Liver (tissue), 8 donors: ENCODE measurements at regions not wholly inside any gene's neighbourhood (a gene's known extent, or its start where the extent isn't known, plus 50 kb on each side); places are given as distances from the start of the nearest gene placed in this dataset.

Source experiments
- DNase-seq: peaks from one replicate; pipeline ENCODE4 v3.0.0-alpha.2; 2017; ENCODE audit warnings: low spot score
- H3K27ac ChIP-seq, 2 donors: one replicate each; pipeline ENCODE4 v1.7.0; 2013; ENCODE audit warnings: inconsistent platforms in 2 of 2, low read length in 2 of 2, control low read depth in 1 of 2, low read depth in 1 of 2, mild to moderate bottlenecking in 1 of 2
- H3K27me3 ChIP-seq, 4 donors: one replicate each; pipeline versions ENCODE4 v1.6.1 to v1.7.0; 2013; ENCODE audit warnings: low read length in 3 of 4, inconsistent platforms in 1 of 4, mild to moderate bottlenecking in 1 of 4, moderate library complexity in 1 of 4; ENCODE audit not compliant: control insufficient read depth in 4 of 4, insufficient read depth in 4 of 4
- H3K36me3 ChIP-seq, 4 donors: one replicate each; pipeline versions ENCODE4 v1.6.1 to v1.7.0; 2013; ENCODE audit warnings: low read length in 3 of 4, mild to moderate bottlenecking in 3 of 4, low read depth in 1 of 4, moderate library complexity in 1 of 4; ENCODE audit not compliant: control insufficient read depth in 4 of 4, insufficient read depth in 3 of 4
- H3K4me1 ChIP-seq, 4 donors: one replicate each; pipeline versions ENCODE4 v1.6.1 to v1.7.0; 2013; ENCODE audit warnings: low read length in 3 of 4, mild to moderate bottlenecking in 3 of 4, moderate library complexity in 1 of 4; ENCODE audit not compliant: control insufficient read depth in 4 of 4, insufficient read depth in 4 of 4
- H3K4me3 ChIP-seq, 3 donors: one replicate each; pipeline versions ENCODE4 v1.6.1 to v1.7.0; 2013; ENCODE audit warnings: low read length in 3 of 3, control low read depth in 1 of 3, low read depth in 1 of 3, mild to moderate bottlenecking in 1 of 3
- H3K9ac ChIP-seq, 2 donors: one replicate each; pipeline ENCODE4 v1.7.0; 2013; ENCODE audit warnings: low read length in 2 of 2, mild to moderate bottlenecking in 2 of 2, moderate library complexity in 2 of 2, control low read depth in 1 of 2, low read depth in 1 of 2
- H3K9me3 ChIP-seq, 4 donors: one replicate each; pipeline versions ENCODE4 v1.6.1 to v1.7.0; 2013; ENCODE audit warnings: low read length in 3 of 4; ENCODE audit not compliant: control insufficient read depth in 4 of 4
- CTCF ChIP-seq: fragments of 150-350 bp; IDR thresholded peaks from 2 replicates; pipeline ENCODE4 v1.5.1; 2017; ENCODE audit warnings: improper control_type of control experiment, low read depth, low read length; ENCODE audit not compliant: missing input control
- EGR1 ChIP-seq, 2 donors: IDR thresholded peaks; 2 replicates each; pipeline ENCODE4 v1.6.1; 2016 to 2018; ENCODE audit warnings: antibody characterized with exemption in 2 of 2, low read depth in 2 of 2
- FOXA1 ChIP-seq: IDR thresholded peaks from 2 replicates; pipeline ENCODE4 v1.6.1; 2016; ENCODE audit warnings: antibody characterized with exemption
- HNF4G ChIP-seq: IDR thresholded peaks from 2 replicates; pipeline ENCODE4 v1.6.1; 2016; ENCODE audit warnings: antibody characterized with exemption
- JUND ChIP-seq, 2 donors: IDR thresholded peaks; 2 replicates each; pipeline ENCODE4 v1.6.1; 2016; ENCODE audit warnings: antibody characterized with exemption in 2 of 2
- NR2F2 ChIP-seq: IDR thresholded peaks from 2 replicates; pipeline ENCODE4 v1.6.1; 2016; ENCODE audit warnings: antibody characterized with exemption
- RAD21 ChIP-seq, 2 donors: IDR thresholded peaks; 2 replicates each; pipeline ENCODE4 v1.6.1; 2016; ENCODE audit warnings: antibody characterized with exemption in 2 of 2, mild to moderate bottlenecking in 2 of 2
- RXRA ChIP-seq, 2 donors: IDR thresholded peaks; 2 replicates each; pipeline ENCODE4 v1.6.1; 2017 to 2018; ENCODE audit warnings: antibody characterized with exemption in 2 of 2, mild to moderate bottlenecking in 1 of 2
- SP1 ChIP-seq: IDR thresholded peaks from 2 replicates; pipeline ENCODE4 v1.6.1; 2018; ENCODE audit warnings: antibody characterized with exemption, mild to moderate bottlenecking
- YY1 ChIP-seq: IDR thresholded peaks from 2 replicates; pipeline ENCODE4 v1.6.1; 2016; ENCODE audit warnings: antibody characterized with exemption, mild to moderate bottlenecking
- WGBS: extraction: QIAGEN DNeasy Blood & Tissue Kit; methylation state at CpG from one replicate; pipeline ENCODE4 v1.1.7; 2013; 5-methylcytosine and 5-hydroxymethylcytosine counted together
- TF ChIP-seq, protein P1 (sequence below): IDR thresholded peaks from 2 replicates; pipeline ENCODE4 v1.6.1; 2016; ENCODE audit warnings: antibody characterized with exemption
- TF ChIP-seq, protein P2 (sequence below): IDR thresholded peaks from 2 replicates; pipeline ENCODE4 v1.6.1; 2016; ENCODE audit warnings: antibody characterized with exemption, mild to moderate bottlenecking
- donor health status: healthy.
- donor health status: healthy.
- donor health status: healthy.
- donor health status: healthy.
- donor health status: healthy.

GRCh38 chr3:147838652-147839051 is 429.5 kb downstream of the ZIC1 start:
- 80% methylated on average over 2 of the region's 2 CpGs for WGBS
- no peak overlapping the region for H3K27ac ChIP-seq
- no peaks in the 10 kb centered on the region for H3K9me3 ChIP-seq
- no peaks in the 10 kb centered on the region for H3K36me3 ChIP-seq
- no peak overlapping the region for H3K4me3 ChIP-seq
- no peak overlapping the region for H3K9ac ChIP-seq
- H3K27me3 ChIP-seq = no peaks in the 10 kb centered on the region
- no peaks in the 10 kb centered on the region for H3K4me1 ChIP-seq
- no peak for DNase-seq
- TF ChIP-seq RAD21 (IDR thresholded peaks at IDR 0.05) = peak in 1 of 2 donors; percentile 38
- TF ChIP-seq EGR1 (IDR thresholded peaks at IDR 0.05; ENCODE audit: low read depth in 2 of 2) = no peak

GRCh38 chr3:147843331-147843730 is 434.2 kb downstream of the ZIC1 start:
- TF ChIP-seq NR2F2 (no peak), FOXA1 (no peak), YY1 (no peak), EGR1 (IDR thresholded peaks at IDR 0.05; ENCODE audit: low read depth in 2 of 2) (no peak), SP1 (no peak), HNF4G (no peak)
- TF ChIP-seq, protein P1, sequence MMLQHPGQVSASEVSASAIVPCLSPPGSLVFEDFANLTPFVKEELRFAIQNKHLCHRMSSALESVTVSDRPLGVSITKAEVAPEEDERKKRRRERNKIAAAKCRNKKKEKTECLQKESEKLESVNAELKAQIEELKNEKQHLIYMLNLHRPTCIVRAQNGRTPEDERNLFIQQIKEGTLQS = no peak
- TF ChIP-seq, protein P2, sequence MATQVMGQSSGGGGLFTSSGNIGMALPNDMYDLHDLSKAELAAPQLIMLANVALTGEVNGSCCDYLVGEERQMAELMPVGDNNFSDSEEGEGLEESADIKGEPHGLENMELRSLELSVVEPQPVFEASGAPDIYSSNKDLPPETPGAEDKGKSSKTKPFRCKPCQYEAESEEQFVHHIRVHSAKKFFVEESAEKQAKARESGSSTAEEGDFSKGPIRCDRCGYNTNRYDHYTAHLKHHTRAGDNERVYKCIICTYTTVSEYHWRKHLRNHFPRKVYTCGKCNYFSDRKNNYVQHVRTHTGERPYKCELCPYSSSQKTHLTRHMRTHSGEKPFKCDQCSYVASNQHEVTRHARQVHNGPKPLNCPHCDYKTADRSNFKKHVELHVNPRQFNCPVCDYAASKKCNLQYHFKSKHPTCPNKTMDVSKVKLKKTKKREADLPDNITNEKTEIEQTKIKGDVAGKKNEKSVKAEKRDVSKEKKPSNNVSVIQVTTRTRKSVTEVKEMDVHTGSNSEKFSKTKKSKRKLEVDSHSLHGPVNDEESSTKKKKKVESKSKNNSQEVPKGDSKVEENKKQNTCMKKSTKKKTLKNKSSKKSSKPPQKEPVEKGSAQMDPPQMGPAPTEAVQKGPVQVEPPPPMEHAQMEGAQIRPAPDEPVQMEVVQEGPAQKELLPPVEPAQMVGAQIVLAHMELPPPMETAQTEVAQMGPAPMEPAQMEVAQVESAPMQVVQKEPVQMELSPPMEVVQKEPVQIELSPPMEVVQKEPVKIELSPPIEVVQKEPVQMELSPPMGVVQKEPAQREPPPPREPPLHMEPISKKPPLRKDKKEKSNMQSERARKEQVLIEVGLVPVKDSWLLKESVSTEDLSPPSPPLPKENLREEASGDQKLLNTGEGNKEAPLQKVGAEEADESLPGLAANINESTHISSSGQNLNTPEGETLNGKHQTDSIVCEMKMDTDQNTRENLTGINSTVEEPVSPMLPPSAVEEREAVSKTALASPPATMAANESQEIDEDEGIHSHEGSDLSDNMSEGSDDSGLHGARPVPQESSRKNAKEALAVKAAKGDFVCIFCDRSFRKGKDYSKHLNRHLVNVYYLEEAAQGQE = no peak

GRCh38 chr3:147846293-147846692 is 437.1 kb downstream of the ZIC1 start:
- H3K9ac ChIP-seq = no peak overlapping the region
- H3K27me3 ChIP-seq = no peaks in the 10 kb centered on the region
- H3K9me3 ChIP-seq = no peaks in the 10 kb centered on the region
- H3K27ac ChIP-seq = no peak overlapping the region
- no peak overlapping the region for H3K4me3 ChIP-seq
- no peaks in the 10 kb centered on the region for H3K36me3 ChIP-seq
- DNase-seq = no peak
- no peaks in the 10 kb centered on the region for H3K4me1 ChIP-seq
- no peak for TF ChIP-seq EGR1 (IDR thresholded peaks at IDR 0.05; ENCODE audit: low read depth in 2 of 2)
- TF ChIP-seq SP1 = no peak
- no peak for TF ChIP-seq HNF4G
- TF ChIP-seq RXRA (IDR thresholded peaks at IDR 0.05) = no peak
- no peak for TF ChIP-seq YY1
- no peak for TF ChIP-seq RAD21 (IDR thresholded peaks at IDR 0.05)
- no peak for TF ChIP-seq CTCF
- no peak for TF ChIP-seq JUND (IDR thresholded peaks at IDR 0.05)
- 91% methylated on average over 4 of the region's 4 CpGs for WGBS

More at GRCh38 chr3:147843331-147843730, 434.2 kb downstream of the ZIC1 start:
- Histone ChIP-seq H3K4me1 (no peaks in the 10 kb centered on the region), H3K9me3 (no peaks in the 10 kb centered on the region), H3K36me3 (no peaks in the 10 kb centered on the region), H3K4me3 (no peak overlapping the region), H3K27me3 (no peaks in the 10 kb centered on the region), H3K27ac (no peak overlapping the region), H3K9ac (no peak overlapping the region)
- no peak for DNase-seq
- WGBS = 91% methylated on average over 1 of the region's 1 CpG
